Spleen (tissue), 11 donors: ENCODE measurements at regions not wholly inside any gene's neighbourhood (a gene's known extent, or its start where the extent isn't known, plus 50 kb on each side); places are given as distances from the start of the nearest gene placed in this dataset.

Experiments used
- DNase-seq: peaks from one replicate; pipeline ENCODE4 v3.0.0-alpha.2; 2020
- H3K27ac ChIP-seq, 8 donors: fragments of 200-600 bp; sonication (generic) in 7 of 8; 1 replicate in 4 of 8; 2 replicates in 4 of 8; pipeline versions ENCODE4 v1.5.0 to v1.8.0; 2016 to 2021; ENCODE audit warnings: inconsistent platforms in 4 of 8, mild to moderate bottlenecking in 4 of 8, moderate library complexity in 1 of 8
- H3K27me3 ChIP-seq, 7 donors: fragments of 200-600 bp; sonication (generic) in 6 of 7; replicated peaks in 1 of 7; 1 replicate in 4 of 7; 2 replicates in 3 of 7; pipeline versions ENCODE4 v1.5.0 to v1.8.0; 2016 to 2021; ENCODE audit warnings: inconsistent platforms in 3 of 7, mild to moderate bottlenecking in 1 of 7
- H3K36me3 ChIP-seq, 6 donors: fragments of 200-600 bp; sonication (generic) in 5 of 6; 1 replicate in 4 of 6; 2 replicates in 2 of 6; pipeline versions ENCODE4 v1.5.0 to v1.8.0; 2016 to 2021; ENCODE audit warnings: inconsistent platforms in 2 of 6
- H3K4me1 ChIP-seq, 6 donors: fragments of 200-600 bp; sonication (generic) in 5 of 6; 1 replicate in 3 of 6; 2 replicates in 3 of 6; pipeline versions ENCODE4 v1.5.0 to v1.8.0; 2016 to 2021; ENCODE audit warnings: inconsistent platforms in 3 of 6
- H3K4me3 ChIP-seq, 8 donors: fragments of 200-600 bp; sonication (generic) in 7 of 8; 1 replicate in 4 of 8; 2 replicates in 4 of 8; pipeline versions ENCODE4 v1.5.0 to v1.8.0; 2016 to 2021; ENCODE audit warnings: inconsistent platforms in 4 of 8, mild to moderate bottlenecking in 4 of 8, moderate library complexity in 2 of 8
- H3K9me3 ChIP-seq, 8 donors: fragments of 200-600 bp; sonication (generic) in 7 of 8; 1 replicate in 4 of 8; 2 replicates in 4 of 8; pipeline versions ENCODE4 v1.5.0 to v1.8.0; 2016 to 2021; ENCODE audit warnings: inconsistent platforms in 4 of 8
- POLR2A ChIP-seq, 3 donors: fragments of 450-650 bp; IDR thresholded peaks; one replicate each; pipeline ENCODE4 v1.5.1; 2017; ENCODE audit warnings: antibody characterized with exemption in 3 of 3, mild to moderate bottlenecking in 1 of 3
- POLR2AphosphoS5 ChIP-seq, 3 donors: sonication (generic); formaldehyde crosslinking; IDR thresholded peaks; one replicate each; pipeline ENCODE4 v1.5.1; 2017; ENCODE audit warnings: antibody characterized with exemption in 3 of 3
- WGBS, 5 donors: extraction: QIAGEN DNeasy Blood & Tissue Kit in 3 of 5; methylation state at CpG; one replicate each; pipeline versions ENCODE4 v1.1.5 to v1.1.7; 2013 to 2018; 5-methylcytosine and 5-hydroxymethylcytosine counted together
- intact Hi-C: fragments of 100-400 bp; cut with DNase I; formaldehyde crosslinking; loops from one replicate; pipeline ENCODE4 v1.15.0; 2023; ENCODE audit warnings: low total_unique reads
- TF ChIP-seq, protein P1 (sequence below), 11 experiments: fragments of 200-600 bp in 7 of 11; fragments of 450-650 bp in 4 of 11; sonication (generic) in 4 of 11; IDR thresholded peaks in 8 of 11; conservative IDR thresholded peaks in 3 of 11; 1 replicate in 7 of 11; 2 replicates in 4 of 11; pipeline versions ENCODE4 v1.4.0 to v1.8.0; 2016 to 2021; ENCODE audit warnings: antibody characterized with exemption in 11 of 11, inconsistent platforms in 4 of 11, mild to moderate bottlenecking in 1 of 11
- donor health status: healthy with polysubstance abuse.
- donor health status: DM: no; HTN: no; CAD: no; lungs with moderate emphysema.
- donor health status: DM: no; HTN: no; CAD: no.
- donor health status: Bipolar disorder and iron deficiency.
- donor health status: healthy.
- donor health status: DM: no; HTN: no; CAD: no.
- donor health status: DM: yes; HTN: yes; CAD: no.

DNA sequence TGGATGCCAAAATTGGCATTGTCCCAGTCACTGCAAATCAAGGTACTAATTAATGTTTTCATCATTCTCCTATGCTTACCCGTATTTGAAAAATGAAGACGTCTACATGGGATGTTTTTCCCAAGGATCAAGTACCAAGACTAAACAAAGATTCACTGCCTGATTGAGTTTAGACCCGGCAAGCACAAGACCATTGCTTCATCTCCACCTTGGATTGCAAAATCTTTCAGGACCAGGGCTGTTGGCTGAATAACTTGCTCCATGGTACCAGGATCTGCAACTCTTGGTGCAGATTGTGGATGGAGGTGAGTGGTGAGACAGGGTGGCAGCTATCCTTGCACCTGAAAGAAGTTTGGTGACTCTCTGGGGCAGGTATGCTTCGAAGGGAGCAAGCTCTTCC lies 122.5 kb upstream of the ETS2 start:
- DNase-seq = no peak
- H3K27me3 ChIP-seq = peaks cover 0 to 5% (median 0%) of the 10 kb centered on the region in 7 donors
- H3K27ac ChIP-seq = no peak overlapping the region
- H3K4me3 ChIP-seq = no peak overlapping the region
- TF ChIP-seq POLR2A (IDR thresholded peaks at IDR 0.05) = no peak
- WGBS, 5 donors = 69 to 84% (median 75%) methylated on average over 4 of the region's 4 CpGs
- peaks cover 0 to 13% (median 8%) of the 10 kb centered on the region in 6 donors for H3K4me1 ChIP-seq
- no peaks in the 10 kb centered on the region for H3K36me3 ChIP-seq
- intact Hi-C loops = no loop called here
- no peaks in the 10 kb centered on the region for H3K9me3 ChIP-seq

DNA sequence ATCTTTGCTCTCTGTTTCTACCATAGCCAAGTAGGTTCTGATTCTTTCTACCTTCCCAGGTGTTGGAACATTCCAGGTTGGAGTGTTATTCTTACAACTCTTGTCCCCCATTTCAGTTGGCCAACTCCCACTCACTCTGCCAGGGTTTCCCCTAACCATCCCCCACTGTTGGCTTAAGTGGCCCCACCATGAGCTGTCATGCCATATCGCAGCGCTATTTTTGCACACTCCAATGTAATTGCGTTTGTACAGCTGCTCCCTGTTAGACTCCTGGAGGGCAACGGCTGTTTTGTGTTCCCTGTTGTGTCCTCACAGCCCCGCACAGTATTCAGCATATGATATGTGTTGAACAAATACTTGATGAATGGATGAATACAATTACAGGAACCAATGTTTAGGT lies 117.7 kb upstream of the ETS2 start:
- Histone ChIP-seq H3K9me3 (peaks cover 0 to 6% (median 0%) of the 10 kb centered on the region in 8 donors), H3K4me1 (no peaks in the 10 kb centered on the region), H3K27ac (no peak overlapping the region), H3K36me3 (no peaks in the 10 kb centered on the region), H3K4me3 (no peak overlapping the region), H3K27me3 (peaks cover 0 to 4% (median 0%) of the 10 kb centered on the region in 7 donors)
- 85 to 91% (median 89%) methylated on average over 5 of the region's 5 CpGs for WGBS, 5 donors
- intact Hi-C loops = no loop called here
- no peak for DNase-seq
- TF ChIP-seq, protein P1, sequence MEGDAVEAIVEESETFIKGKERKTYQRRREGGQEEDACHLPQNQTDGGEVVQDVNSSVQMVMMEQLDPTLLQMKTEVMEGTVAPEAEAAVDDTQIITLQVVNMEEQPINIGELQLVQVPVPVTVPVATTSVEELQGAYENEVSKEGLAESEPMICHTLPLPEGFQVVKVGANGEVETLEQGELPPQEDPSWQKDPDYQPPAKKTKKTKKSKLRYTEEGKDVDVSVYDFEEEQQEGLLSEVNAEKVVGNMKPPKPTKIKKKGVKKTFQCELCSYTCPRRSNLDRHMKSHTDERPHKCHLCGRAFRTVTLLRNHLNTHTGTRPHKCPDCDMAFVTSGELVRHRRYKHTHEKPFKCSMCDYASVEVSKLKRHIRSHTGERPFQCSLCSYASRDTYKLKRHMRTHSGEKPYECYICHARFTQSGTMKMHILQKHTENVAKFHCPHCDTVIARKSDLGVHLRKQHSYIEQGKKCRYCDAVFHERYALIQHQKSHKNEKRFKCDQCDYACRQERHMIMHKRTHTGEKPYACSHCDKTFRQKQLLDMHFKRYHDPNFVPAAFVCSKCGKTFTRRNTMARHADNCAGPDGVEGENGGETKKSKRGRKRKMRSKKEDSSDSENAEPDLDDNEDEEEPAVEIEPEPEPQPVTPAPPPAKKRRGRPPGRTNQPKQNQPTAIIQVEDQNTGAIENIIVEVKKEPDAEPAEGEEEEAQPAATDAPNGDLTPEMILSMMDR (IDR thresholded peaks at IDR 0.05 in 8 of 11, conservative IDR thresholded peaks at IDR 0.05 in 3 of 11) = no peak
- TF ChIP-seq POLR2AphosphoS5 (IDR thresholded peaks at IDR 0.05) = no peak
- TF ChIP-seq POLR2A (IDR thresholded peaks at IDR 0.05) = no peak

DNA sequence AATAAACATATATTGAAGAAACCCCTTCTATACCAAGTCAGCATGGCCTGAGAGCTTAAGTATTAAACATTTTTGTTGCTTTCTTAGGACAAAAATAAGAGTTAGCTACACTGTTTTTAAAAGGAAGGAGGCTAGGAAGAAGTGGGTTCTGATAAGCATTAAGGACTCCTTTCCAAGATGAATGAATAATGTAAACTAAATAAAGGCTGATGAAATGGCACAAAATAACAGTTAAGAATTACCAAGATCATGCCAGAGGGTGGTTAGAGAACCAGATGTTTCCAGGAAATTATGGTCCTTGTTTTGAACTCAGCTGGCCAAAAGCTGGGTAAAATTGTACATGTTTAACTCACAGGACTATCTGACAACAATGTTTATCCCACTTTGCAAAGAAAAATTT lies 114.1 kb upstream of the ETS2 start:
- no peaks in the 10 kb centered on the region for H3K27me3 ChIP-seq
- no peaks in the 10 kb centered on the region for H3K4me1 ChIP-seq
- no peak overlapping the region for H3K27ac ChIP-seq
- no peak for DNase-seq
- TF ChIP-seq POLR2AphosphoS5 (IDR thresholded peaks at IDR 0.05) = no peak
- TF ChIP-seq, protein P1 (IDR thresholded peaks at IDR 0.05 in 8 of 11, conservative IDR thresholded peaks at IDR 0.05 in 3 of 11) = no peak
- no peak for TF ChIP-seq POLR2A (IDR thresholded peaks at IDR 0.05)
- intact Hi-C loops = no loop called here
- peaks cover 0 to 6% (median 0%) of the 10 kb centered on the region in 8 donors for H3K9me3 ChIP-seq
- no peaks in the 10 kb centered on the region for H3K36me3 ChIP-seq
- no peak overlapping the region for H3K4me3 ChIP-seq

DNA sequence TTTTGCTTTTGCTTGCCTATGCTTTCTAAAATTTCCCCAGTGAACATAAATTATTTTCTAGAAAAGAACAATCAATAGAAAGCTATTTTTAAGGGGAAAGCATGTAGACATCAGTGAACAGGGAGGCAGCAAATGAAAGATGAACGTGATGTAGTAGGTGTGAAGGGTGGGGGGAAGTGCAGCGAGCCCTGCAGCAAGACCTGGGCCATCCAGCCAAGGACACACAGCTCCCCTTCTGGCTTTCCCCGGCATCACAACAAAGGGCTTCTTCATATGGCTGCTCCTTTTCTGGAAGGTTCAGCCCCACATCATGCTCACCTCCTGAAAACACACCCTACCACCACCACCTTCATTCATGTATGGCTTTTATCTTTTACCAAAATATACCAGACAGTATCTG lies 109.2 kb upstream of the ETS2 start:
- intact Hi-C loops = no loop called here
- peaks cover 0 to 7% (median 0%) of the 10 kb centered on the region in 8 donors for H3K9me3 ChIP-seq
- no peaks in the 10 kb centered on the region for H3K36me3 ChIP-seq
- H3K27me3 ChIP-seq = peaks cover 0 to 5% (median 0%) of the 10 kb centered on the region in 7 donors
- WGBS, 5 donors = 76 to 90% (median 79%) methylated on average over 3 of the region's 3 CpGs
- no peak overlapping the region for H3K4me3 ChIP-seq
- no peak for DNase-seq
- TF ChIP-seq, protein P1 (IDR thresholded peaks at IDR 0.05 in 8 of 11, conservative IDR thresholded peaks at IDR 0.05 in 3 of 11) = no peak
- TF ChIP-seq POLR2A (IDR thresholded peaks at IDR 0.05) (no peak), POLR2AphosphoS5 (IDR thresholded peaks at IDR 0.05) (no peak)
- no peak overlapping the region for H3K27ac ChIP-seq
- no peaks in the 10 kb centered on the region for H3K4me1 ChIP-seq

DNA sequence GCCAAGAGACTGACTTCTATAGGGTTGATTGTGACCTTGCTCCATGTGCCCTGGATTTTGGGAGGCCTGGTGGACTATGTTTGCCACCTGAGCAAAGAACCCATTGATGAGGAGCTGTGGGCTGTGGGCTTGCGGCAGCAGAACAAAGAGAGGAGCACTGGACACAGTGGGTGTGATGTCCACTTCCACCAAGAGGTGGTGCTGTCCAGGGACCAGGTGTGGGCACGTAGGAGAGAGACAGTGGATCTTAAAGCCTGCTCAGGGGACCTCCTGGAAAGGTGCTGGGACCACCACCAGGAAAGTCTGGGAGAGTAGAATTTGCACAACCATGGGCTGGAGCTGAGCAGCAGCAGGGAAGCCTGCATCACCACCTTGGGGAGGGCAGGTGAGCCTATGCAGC lies 106.7 kb upstream of the ETS2 start:
- Histone ChIP-seq H3K4me1 (no peaks in the 10 kb centered on the region), H3K27me3 (peaks cover 0 to 16% (median 0%) of the 10 kb centered on the region in 7 donors), H3K9me3 (peaks cover 0 to 7% (median 0%) of the 10 kb centered on the region in 8 donors), H3K27ac (no peak overlapping the region), H3K36me3 (no peaks in the 10 kb centered on the region), H3K4me3 (no peak overlapping the region)
- WGBS, 5 donors = 75 to 85% (median 83%) methylated on average over 2 of the region's 2 CpGs
- intact Hi-C loops = no loop called here
- no peak for TF ChIP-seq POLR2A (IDR thresholded peaks at IDR 0.05)
- no peak for TF ChIP-seq POLR2AphosphoS5 (IDR thresholded peaks at IDR 0.05)
- TF ChIP-seq, protein P1 (IDR thresholded peaks at IDR 0.05 in 8 of 11, conservative IDR thresholded peaks at IDR 0.05 in 3 of 11) = no peak
- no peak for DNase-seq
